Endothelial cell of umbilical vein (primary cell): ENCODE measurements at regions not wholly inside any gene's neighbourhood (a gene's known extent, or its start where the extent isn't known, plus 50 kb on each side); places are given as distances from the start of the nearest gene placed in this dataset.

ENCODE experiments used
- BruUV-seq: library from RNA; stranded (reverse); fragments of 400-500 nt; replicated peaks from 2 replicates; lab custom pipeline; 2021; lab: Mats Ljungman, UMichigan
- CTCF ChIA-PET: fragments of 300-600, 350-600 bp; sonication (Branson Sonifier 250); formaldehyde crosslinking; loops from one replicate; lab custom pipeline; 2021; ENCODE audit warnings: antibody characterized with exemption, inconsistent platforms; lab: Charles Lee
- POLR2A ChIA-PET: fragments of 300-600, 350-600 bp; sonication (Branson Sonifier 250); formaldehyde crosslinking; loops from one replicate; lab custom pipeline; 2021; ENCODE audit warnings: antibody characterized with exemption, inconsistent platforms; lab: Charles Lee
- DNase-seq: peaks from one replicate; pipeline ENCODE4 v3.0.0-alpha.2; 2011; ENCODE audit warnings: low read depth, low spot score
- FAIRE-seq: peaks from 2 replicates; lab custom pipeline; 2011; peaks lifted over from hg19 to GRCh38; lab: Jason Lieb, UNC
- H2AFZ ChIP-seq: 2 replicates; pipeline ENCODE4 v1.6.0; 2012; ENCODE audit warnings: low read depth, low read length, control low read depth, inconsistent platforms
- H3K27ac ChIP-seq: 2 replicates; pipeline ENCODE4 v1.5.1; 2011; ENCODE audit warnings: low read depth, mild to moderate bottlenecking, control low read depth, low read length, moderate library complexity; ENCODE audit not compliant: insufficient read depth
- H3K27me3 ChIP-seq, 2 experiments: 2 replicates each; pipeline versions ENCODE4 v1.6.0 to v1.6.1; 2011; ENCODE audit warnings: low read length in 2 of 2, mixed read lengths in 1 of 2; ENCODE audit not compliant: control insufficient read depth in 2 of 2, insufficient read depth in 2 of 2
- H3K36me3 ChIP-seq, 2 experiments: 2 replicates in 1 of 2; 3 replicates in 1 of 2; pipeline ENCODE4 v1.5.1; 2011; ENCODE audit warnings: low read length in 2 of 2, mild to moderate bottlenecking in 1 of 2, moderate library complexity in 1 of 2; ENCODE audit not compliant: control insufficient read depth in 2 of 2, insufficient read depth in 2 of 2; ENCODE audit errors: extremely low read depth in 1 of 2
- H3K4me1 ChIP-seq: 3 replicates; pipeline ENCODE4 v1.5.1; 2011; ENCODE audit warnings: mild to moderate bottlenecking, low read length; ENCODE audit not compliant: control insufficient read depth, insufficient read depth; ENCODE audit errors: extremely low read depth
- H3K4me2 ChIP-seq: 2 replicates; pipeline ENCODE4 v1.6.1; 2011; ENCODE audit warnings: low read length, control low read depth, mixed read lengths; ENCODE audit not compliant: insufficient read depth
- H3K4me3 ChIP-seq, 3 experiments: fragments of 200-600 bp in 1 of 3; sonication (generic), shearing (Covaris generic) in 1 of 3; replicated peaks in 1 of 3; 2 replicates each; pipeline ENCODE4 v1.5.1; 2011 to 2016; ENCODE audit warnings: control low read depth in 3 of 3, low read length in 3 of 3, mild to moderate bottlenecking in 2 of 3, inconsistent platforms in 1 of 3, low read depth in 1 of 3, moderate library complexity in 1 of 3; ENCODE audit not compliant: insufficient read depth in 1 of 3
- H3K79me2 ChIP-seq: 2 replicates; pipeline ENCODE4 v1.6.0; 2012; ENCODE audit warnings: low read length, inconsistent platforms; ENCODE audit not compliant: control insufficient read depth, insufficient read depth
- H3K9ac ChIP-seq: replicated peaks from 2 replicates; pipeline ENCODE3; 2011; ENCODE audit warnings: low read length, control low read depth; ENCODE audit not compliant: insufficient read depth; ENCODE audit errors: extremely low read depth
- H3K9me1 ChIP-seq: replicated peaks from 3 replicates; pipeline ENCODE4 v1.6.0; 2011; ENCODE audit warnings: mild to moderate bottlenecking, low read length; ENCODE audit not compliant: control insufficient read depth, insufficient read depth; ENCODE audit errors: extremely low read depth
- H3K9me3 ChIP-seq: replicated peaks from 2 replicates; pipeline ENCODE4 v1.5.1; 2012; ENCODE audit warnings: low read length, inconsistent platforms; ENCODE audit not compliant: control insufficient read depth, insufficient read depth
- H4K20me1 ChIP-seq: replicated peaks from 2 replicates; pipeline ENCODE3; 2011; ENCODE audit warnings: mild to moderate bottlenecking, low read length; ENCODE audit not compliant: control insufficient read depth, insufficient read depth; ENCODE audit errors: extremely low read depth
- EZH2 ChIP-seq: IDR thresholded peaks from 2 replicates; pipeline ENCODE4 v1.6.1; 2012; ENCODE audit warnings: borderline replicate concordance, low read depth, mild to moderate bottlenecking, moderate library complexity, low read length, inconsistent platforms; ENCODE audit not compliant: severe bottlenecking
- FOS ChIP-seq: IDR thresholded peaks from 2 replicates; pipeline ENCODE4 v1.6.1; 2011; ENCODE audit warnings: mild to moderate bottlenecking, low read length, moderate library complexity, borderline replicate concordance; ENCODE audit not compliant: insufficient read depth
- GATA2 ChIP-seq: IDR thresholded peaks from 2 replicates; pipeline ENCODE4 v1.7.0; 2011; ENCODE audit warnings: low read depth, mild to moderate bottlenecking, moderate library complexity, mixed read lengths, low read length; ENCODE audit not compliant: insufficient read length, insufficient read depth
- JUN ChIP-seq: IDR thresholded peaks from 2 replicates; pipeline ENCODE4 v1.6.1; 2011; ENCODE audit warnings: borderline replicate concordance, low read depth; ENCODE audit not compliant: insufficient read length, insufficient read depth
- MYC ChIP-seq: IDR thresholded peaks from one replicate; pipeline ENCODE4 v1.6.1; 2011; ENCODE audit warnings: mild to moderate bottlenecking, low read depth, low read length
- POLR2A ChIP-seq: IDR thresholded peaks from 2 replicates; pipeline ENCODE4 v1.6.1; 2012; ENCODE audit warnings: low read depth, mild to moderate bottlenecking, control low read depth, low read length
- POLR2AphosphoS5 ChIP-seq: IDR thresholded peaks from 2 replicates; pipeline ENCODE4 v1.6.1; 2012; ENCODE audit warnings: low read depth, mild to moderate bottlenecking, control low read depth, low read length, moderate library complexity; ENCODE audit not compliant: insufficient read depth
- dilution Hi-C: fragments of 300-500 bp; cut with MboI; formaldehyde crosslinking; loops from one replicate; pipeline ENCODE4 v1.15.0; 2019; ENCODE audit warnings: low sequenced_read_pairs; ENCODE audit not compliant: extremely low pct_ligation_motif_present
- intact Hi-C: fragments of 100-400 bp; cut with micrococcal nuclease; formaldehyde crosslinking; loops from one replicate; pipeline ENCODE4 v1.10.0; 2022
- TF ChIP-seq, protein P1 (sequence below): IDR thresholded peaks from 2 replicates; pipeline ENCODE4 v1.6.1; 2011; ENCODE audit not compliant: insufficient read depth, insufficient read length
- TF ChIP-seq, protein P2 (sequence below), 2 donors: IDR thresholded peaks; 1 replicate in 1 of 2; 2 replicates in 1 of 2; pipeline ENCODE4 v1.5.1; 2011; ENCODE audit warnings: low read length in 2 of 2, mild to moderate bottlenecking in 2 of 2, moderate library complexity in 2 of 2, control low read depth in 1 of 2, inconsistent platforms in 1 of 2, low read depth in 1 of 2; ENCODE audit not compliant: insufficient read depth in 1 of 2; ENCODE audit errors: extremely low read depth in 1 of 2

DNA sequence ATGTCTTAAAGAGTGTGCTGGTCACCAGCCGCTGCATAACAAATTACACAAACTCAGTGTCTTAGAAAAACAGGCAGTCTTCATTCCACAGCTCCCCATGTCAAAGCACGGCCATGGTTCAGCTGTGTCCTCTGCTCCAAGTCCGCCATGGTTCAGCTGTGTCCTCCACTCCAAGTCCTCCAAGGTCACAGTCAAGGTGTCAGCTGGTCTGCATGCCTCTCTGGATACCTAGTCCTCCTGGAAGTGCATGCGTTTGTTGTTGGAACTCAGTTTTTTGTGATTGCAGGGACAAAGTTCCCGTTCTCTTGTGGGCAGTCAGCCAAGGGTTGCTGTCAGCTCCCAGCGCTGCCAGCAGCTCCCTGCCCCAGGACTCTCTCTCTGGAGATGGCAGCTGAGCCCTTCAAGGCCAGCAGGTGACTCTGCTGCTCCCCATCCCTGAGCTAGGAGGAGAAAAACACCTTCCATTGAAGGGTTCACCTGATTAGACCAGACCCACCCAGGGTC is 304.0 kb upstream of the MYT1L start:
- no peak overlapping the region for H3K4me3 ChIP-seq
- intact Hi-C loops, result no loop called here
- no peaks in the 10 kb centered on the region for H3K9me1 ChIP-seq
- H3K36me3 ChIP-seq, result no peaks in the 10 kb centered on the region
- no peaks in the 10 kb centered on the region for H3K4me1 ChIP-seq
- DNase-seq, result no peak
- no peaks in the 10 kb centered on the region for H3K27me3 ChIP-seq
- peaks cover 13% of the 10 kb centered on the region for H3K9me3 ChIP-seq
- ChIA-PET CTCF (no interaction called here), POLR2A (no interaction called here)
- no TSS peak for BruUV-seq
- H3K4me2 ChIP-seq, result no peak overlapping the region
- no peak overlapping the region for H3K27ac ChIP-seq
- FAIRE-seq, result no peak
- H3K79me2 ChIP-seq, result no peaks in the 10 kb centered on the region
- dilution Hi-C loops, result no loop called here
- H2AFZ ChIP-seq, result no peak overlapping the region
- no peak overlapping the region for H3K9ac ChIP-seq
- no peaks in the 10 kb centered on the region for H4K20me1 ChIP-seq
- TF ChIP-seq MYC (no peak), POLR2A (no peak)

DNA sequence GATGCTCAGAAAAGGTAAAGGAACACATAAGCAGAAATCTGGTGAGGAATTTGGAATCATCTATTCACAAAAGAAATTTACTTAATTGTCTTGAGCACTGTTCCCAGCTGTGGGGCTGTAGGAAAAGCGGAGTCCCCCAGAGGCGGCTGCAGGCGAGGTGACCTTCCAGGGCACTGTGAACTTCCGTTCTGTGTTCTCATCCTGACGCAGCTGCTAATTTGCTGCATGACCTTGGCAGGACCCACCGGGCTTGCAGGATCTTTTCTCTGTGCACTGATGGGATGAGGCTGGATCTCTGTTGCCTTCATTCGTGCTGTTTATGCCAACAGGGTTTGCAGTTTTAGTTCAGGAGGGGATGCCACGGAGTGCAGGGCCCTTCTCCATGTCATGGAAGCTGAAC is 301.9 kb upstream of the MYT1L start:
- Histone ChIP-seq H2AFZ (no peak overlapping the region), H4K20me1 (no peaks in the 10 kb centered on the region), H3K4me1 (no peaks in the 10 kb centered on the region), H3K9me3 (peaks cover 11% of the 10 kb centered on the region), H3K27ac (no peak overlapping the region), H3K79me2 (no peaks in the 10 kb centered on the region), H3K9me1 (no peaks in the 10 kb centered on the region), H3K4me3 (no peak overlapping the region), H3K36me3 (no peaks in the 10 kb centered on the region), H3K4me2 (no peak overlapping the region), H3K9ac (no peak overlapping the region), H3K27me3 (no peaks in the 10 kb centered on the region)
- no peak for TF ChIP-seq POLR2AphosphoS5
- TF ChIP-seq MYC, result no peak
- TF ChIP-seq, protein P1, sequence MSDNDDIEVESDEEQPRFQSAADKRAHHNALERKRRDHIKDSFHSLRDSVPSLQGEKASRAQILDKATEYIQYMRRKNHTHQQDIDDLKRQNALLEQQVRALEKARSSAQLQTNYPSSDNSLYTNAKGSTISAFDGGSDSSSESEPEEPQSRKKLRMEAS, result no peak
- no peak for TF ChIP-seq GATA2
- no peak for TF ChIP-seq JUN
- no peak for TF ChIP-seq EZH2
- TF ChIP-seq, protein P2, sequence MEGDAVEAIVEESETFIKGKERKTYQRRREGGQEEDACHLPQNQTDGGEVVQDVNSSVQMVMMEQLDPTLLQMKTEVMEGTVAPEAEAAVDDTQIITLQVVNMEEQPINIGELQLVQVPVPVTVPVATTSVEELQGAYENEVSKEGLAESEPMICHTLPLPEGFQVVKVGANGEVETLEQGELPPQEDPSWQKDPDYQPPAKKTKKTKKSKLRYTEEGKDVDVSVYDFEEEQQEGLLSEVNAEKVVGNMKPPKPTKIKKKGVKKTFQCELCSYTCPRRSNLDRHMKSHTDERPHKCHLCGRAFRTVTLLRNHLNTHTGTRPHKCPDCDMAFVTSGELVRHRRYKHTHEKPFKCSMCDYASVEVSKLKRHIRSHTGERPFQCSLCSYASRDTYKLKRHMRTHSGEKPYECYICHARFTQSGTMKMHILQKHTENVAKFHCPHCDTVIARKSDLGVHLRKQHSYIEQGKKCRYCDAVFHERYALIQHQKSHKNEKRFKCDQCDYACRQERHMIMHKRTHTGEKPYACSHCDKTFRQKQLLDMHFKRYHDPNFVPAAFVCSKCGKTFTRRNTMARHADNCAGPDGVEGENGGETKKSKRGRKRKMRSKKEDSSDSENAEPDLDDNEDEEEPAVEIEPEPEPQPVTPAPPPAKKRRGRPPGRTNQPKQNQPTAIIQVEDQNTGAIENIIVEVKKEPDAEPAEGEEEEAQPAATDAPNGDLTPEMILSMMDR (IDR thresholded peaks at IDR 0.05; ENCODE audit: extremely low read depth in 1 of 2, insufficient read depth in 1 of 2, low read depth in 1 of 2, low read length in 2 of 2), result no peak
- TF ChIP-seq POLR2A, result no peak
- no peak for TF ChIP-seq FOS
- FAIRE-seq (no peak), DNase-seq (no peak)
- BruUV-seq, result no TSS peak
- CTCF ChIA-PET, result no interaction called here
- dilution Hi-C loops (no loop called here), intact Hi-C loops (no loop called here)
- POLR2A ChIA-PET, result no interaction called here
